Liver (tissue), 8 donors: ENCODE measurements at regions not wholly inside any gene's neighbourhood (a gene's known extent, or its start where the extent isn't known, plus 50 kb on each side); places are given as distances from the start of the nearest gene placed in this dataset.

Experiments
- DNase-seq: peaks from one replicate; pipeline ENCODE4 v3.0.0-alpha.2; 2017; ENCODE audit warnings: low spot score
- H3K27ac ChIP-seq, 2 donors: one replicate each; pipeline ENCODE4 v1.7.0; 2013; ENCODE audit warnings: inconsistent platforms in 2 of 2, low read length in 2 of 2, control low read depth in 1 of 2, low read depth in 1 of 2, mild to moderate bottlenecking in 1 of 2
- H3K27me3 ChIP-seq, 4 donors: one replicate each; pipeline versions ENCODE4 v1.6.1 to v1.7.0; 2013; ENCODE audit warnings: low read length in 3 of 4, inconsistent platforms in 1 of 4, mild to moderate bottlenecking in 1 of 4, moderate library complexity in 1 of 4; ENCODE audit not compliant: control insufficient read depth in 4 of 4, insufficient read depth in 4 of 4
- H3K36me3 ChIP-seq, 4 donors: one replicate each; pipeline versions ENCODE4 v1.6.1 to v1.7.0; 2013; ENCODE audit warnings: low read length in 3 of 4, mild to moderate bottlenecking in 3 of 4, low read depth in 1 of 4, moderate library complexity in 1 of 4; ENCODE audit not compliant: control insufficient read depth in 4 of 4, insufficient read depth in 3 of 4
- H3K4me1 ChIP-seq, 4 donors: one replicate each; pipeline versions ENCODE4 v1.6.1 to v1.7.0; 2013; ENCODE audit warnings: low read length in 3 of 4, mild to moderate bottlenecking in 3 of 4, moderate library complexity in 1 of 4; ENCODE audit not compliant: control insufficient read depth in 4 of 4, insufficient read depth in 4 of 4
- H3K4me3 ChIP-seq, 3 donors: one replicate each; pipeline versions ENCODE4 v1.6.1 to v1.7.0; 2013; ENCODE audit warnings: low read length in 3 of 3, control low read depth in 1 of 3, low read depth in 1 of 3, mild to moderate bottlenecking in 1 of 3
- H3K9ac ChIP-seq, 2 donors: one replicate each; pipeline ENCODE4 v1.7.0; 2013; ENCODE audit warnings: low read length in 2 of 2, mild to moderate bottlenecking in 2 of 2, moderate library complexity in 2 of 2, control low read depth in 1 of 2, low read depth in 1 of 2
- H3K9me3 ChIP-seq, 4 donors: one replicate each; pipeline versions ENCODE4 v1.6.1 to v1.7.0; 2013; ENCODE audit warnings: low read length in 3 of 4; ENCODE audit not compliant: control insufficient read depth in 4 of 4
- CTCF ChIP-seq: fragments of 150-350 bp; IDR thresholded peaks from 2 replicates; pipeline ENCODE4 v1.5.1; 2017; ENCODE audit warnings: improper control_type of control experiment, low read depth, low read length; ENCODE audit not compliant: missing input control
- FOXA1 ChIP-seq: IDR thresholded peaks from 2 replicates; pipeline ENCODE4 v1.6.1; 2016; ENCODE audit warnings: antibody characterized with exemption
- FOXA2 ChIP-seq: IDR thresholded peaks from 2 replicates; pipeline ENCODE4 v1.6.1; 2016; ENCODE audit warnings: antibody characterized with exemption
- GABPA ChIP-seq, 2 donors: IDR thresholded peaks in 1 of 2; conservative IDR thresholded peaks in 1 of 2; 2 replicates each; pipeline ENCODE4 v1.6.1; 2016; ENCODE audit warnings: antibody characterized with exemption in 2 of 2, mild to moderate bottlenecking in 1 of 2, moderate library complexity in 1 of 2
- HNF4G ChIP-seq: IDR thresholded peaks from 2 replicates; pipeline ENCODE4 v1.6.1; 2016; ENCODE audit warnings: antibody characterized with exemption
- JUND ChIP-seq, 2 donors: IDR thresholded peaks; 2 replicates each; pipeline ENCODE4 v1.6.1; 2016; ENCODE audit warnings: antibody characterized with exemption in 2 of 2
- REST ChIP-seq: IDR thresholded peaks from 2 replicates; pipeline ENCODE4 v1.6.1; 2016; ENCODE audit warnings: antibody characterized with exemption, mild to moderate bottlenecking
- SP1 ChIP-seq: IDR thresholded peaks from 2 replicates; pipeline ENCODE4 v1.6.1; 2018; ENCODE audit warnings: antibody characterized with exemption, mild to moderate bottlenecking
- YY1 ChIP-seq: IDR thresholded peaks from 2 replicates; pipeline ENCODE4 v1.6.1; 2016; ENCODE audit warnings: antibody characterized with exemption, mild to moderate bottlenecking
- ZBTB33 ChIP-seq: IDR thresholded peaks from 2 replicates; pipeline ENCODE4 v1.6.1; 2016; ENCODE audit warnings: antibody characterized with exemption
- WGBS: extraction: QIAGEN DNeasy Blood & Tissue Kit; methylation state at CpG from one replicate; pipeline ENCODE4 v1.1.7; 2013; 5-methylcytosine and 5-hydroxymethylcytosine counted together
- donor health status: healthy.
- donor health status: healthy.
- donor health status: healthy.
- donor health status: healthy.
- donor health status: healthy.

GRCh38 chr10:131576341-131577177 is 265.0 kb upstream of the TCERG1L start:
- H3K27ac ChIP-seq, result no peak overlapping the region
- H3K9me3 ChIP-seq, result no peaks in the 10 kb centered on the region
- WGBS, result 84% methylated on average over 25 of the region's 25 CpGs
- no peaks in the 10 kb centered on the region for H3K36me3 ChIP-seq
- H3K4me1 ChIP-seq, result no peaks in the 10 kb centered on the region
- peak; percentile 20 for DNase-seq
- peaks cover 0 to 2% (median 0%) of the 10 kb centered on the region in 4 donors for H3K27me3 ChIP-seq
- H3K4me3 ChIP-seq, result no peak overlapping the region
- H3K9ac ChIP-seq, result no peak overlapping the region
- no peak for TF ChIP-seq GABPA (IDR thresholded peaks at IDR 0.05 in 1 of 2, conservative IDR thresholded peaks at IDR 0.05 in 1 of 2)
- TF ChIP-seq REST, result no peak
- no peak for TF ChIP-seq SP1
- no peak for TF ChIP-seq JUND (IDR thresholded peaks at IDR 0.05)
- TF ChIP-seq FOXA1, result no peak
- no peak for TF ChIP-seq YY1
- no peak for TF ChIP-seq CTCF
- no peak for TF ChIP-seq FOXA2
- TF ChIP-seq HNF4G, result no peak

- WGBS, result 73% methylated on average over 9 of the region's 9 CpGs
These were observed 265.6 kb upstream of the TCERG1L start for GRCh38 chr10:131577178-131577555.

More at GRCh38 chr10:131577178-131577555, 265.6 kb upstream of the TCERG1L start:
- H3K4me3 ChIP-seq, result no peak overlapping the region
- no peaks in the 10 kb centered on the region for H3K36me3 ChIP-seq
- H3K27me3 ChIP-seq, result peaks cover 0 to 2% (median 0%) of the 10 kb centered on the region in 4 donors
- H3K4me1 ChIP-seq, result no peaks in the 10 kb centered on the region
- no peaks in the 10 kb centered on the region for H3K9me3 ChIP-seq
- H3K9ac ChIP-seq, result no peak overlapping the region
- H3K27ac ChIP-seq, result no peak overlapping the region
- TF ChIP-seq GABPA (IDR thresholded peaks at IDR 0.05 in 1 of 2, conservative IDR thresholded peaks at IDR 0.05 in 1 of 2), result no peak
- TF ChIP-seq ZBTB33, result no peak
- no peak for TF ChIP-seq YY1
- peak; percentile 20 for DNase-seq
